ENCODE measurements at regions not wholly inside any gene's neighbourhood (a gene's known extent, or its start where the extent isn't known, plus 50 kb on each side); places are given as distances from the start of the nearest gene placed in this dataset.

DNA sequence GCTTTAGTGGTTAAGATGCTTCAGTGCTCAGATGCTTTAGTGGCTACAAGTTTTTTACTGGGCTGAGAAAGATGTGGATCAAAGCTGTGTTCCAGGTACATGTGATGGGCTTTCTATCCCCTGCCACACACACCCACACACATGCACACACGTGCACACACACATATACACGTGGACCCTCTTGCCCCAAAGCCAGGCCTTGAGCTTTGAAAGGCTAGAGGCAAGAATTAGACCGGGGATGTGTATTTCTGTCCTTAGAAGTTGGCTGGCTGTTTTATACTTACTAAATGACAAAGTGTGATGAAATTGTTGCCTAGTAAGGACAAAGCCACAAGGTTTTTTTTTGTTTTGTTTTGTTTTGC lies 376.5 kb downstream of the C12orf75 start:
- H3K9me3 ChIP-seq: no peaks in the 10 kb centered on the region
- TF ChIP-seq, protein P1, sequence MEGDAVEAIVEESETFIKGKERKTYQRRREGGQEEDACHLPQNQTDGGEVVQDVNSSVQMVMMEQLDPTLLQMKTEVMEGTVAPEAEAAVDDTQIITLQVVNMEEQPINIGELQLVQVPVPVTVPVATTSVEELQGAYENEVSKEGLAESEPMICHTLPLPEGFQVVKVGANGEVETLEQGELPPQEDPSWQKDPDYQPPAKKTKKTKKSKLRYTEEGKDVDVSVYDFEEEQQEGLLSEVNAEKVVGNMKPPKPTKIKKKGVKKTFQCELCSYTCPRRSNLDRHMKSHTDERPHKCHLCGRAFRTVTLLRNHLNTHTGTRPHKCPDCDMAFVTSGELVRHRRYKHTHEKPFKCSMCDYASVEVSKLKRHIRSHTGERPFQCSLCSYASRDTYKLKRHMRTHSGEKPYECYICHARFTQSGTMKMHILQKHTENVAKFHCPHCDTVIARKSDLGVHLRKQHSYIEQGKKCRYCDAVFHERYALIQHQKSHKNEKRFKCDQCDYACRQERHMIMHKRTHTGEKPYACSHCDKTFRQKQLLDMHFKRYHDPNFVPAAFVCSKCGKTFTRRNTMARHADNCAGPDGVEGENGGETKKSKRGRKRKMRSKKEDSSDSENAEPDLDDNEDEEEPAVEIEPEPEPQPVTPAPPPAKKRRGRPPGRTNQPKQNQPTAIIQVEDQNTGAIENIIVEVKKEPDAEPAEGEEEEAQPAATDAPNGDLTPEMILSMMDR (IDR thresholded peaks at IDR 0.05): no peak
- no peak overlapping the region for H3K27ac ChIP-seq
- no peaks in the 10 kb centered on the region for H3K27me3 ChIP-seq
- no peak overlapping the region for H3K4me3 ChIP-seq (ENCODE audit: low read depth in 1 of 2, low read length in 1 of 2)
- no peaks in the 10 kb centered on the region for H3K36me3 ChIP-seq
- no peaks in the 10 kb centered on the region for H3K4me1 ChIP-seq (ENCODE audit: control insufficient read depth in 1 of 2, insufficient read depth in 1 of 2, low read depth in 1 of 2, low read length in 1 of 2)

DNA sequence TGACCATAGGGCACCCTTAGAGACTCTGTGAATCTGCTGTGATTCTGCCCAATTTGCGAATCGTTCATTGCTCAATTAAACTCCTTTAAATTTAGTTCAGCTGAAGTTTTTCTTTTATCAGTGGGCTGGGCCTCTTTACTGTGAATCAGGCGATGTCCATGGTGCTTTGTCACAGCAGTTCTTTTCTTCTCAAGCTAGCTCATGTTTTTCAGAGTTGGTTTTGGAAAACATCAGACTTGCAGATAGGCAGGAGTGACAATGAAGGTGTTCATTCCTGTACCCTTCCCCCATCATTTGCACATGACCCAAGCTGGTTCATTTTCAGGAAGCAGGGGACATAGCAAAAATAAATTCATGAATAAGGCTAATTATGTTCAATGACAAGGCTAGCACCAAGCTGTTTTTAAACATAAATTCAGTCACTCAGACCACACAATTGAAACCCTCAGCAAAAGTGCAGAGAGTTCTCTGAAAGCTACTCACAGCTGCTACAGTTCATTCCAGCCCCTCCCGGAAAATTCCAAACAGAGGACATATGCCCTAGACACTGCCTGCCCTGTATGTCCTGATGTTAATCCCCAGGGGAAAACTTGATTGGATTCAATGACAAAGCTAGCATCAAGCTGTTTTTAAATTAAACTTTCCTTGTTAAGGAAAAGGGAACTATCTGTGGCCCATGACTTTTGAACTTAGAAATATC lies 383.3 kb downstream of the C12orf75 start:
- Histone ChIP-seq H3K27ac (no peak overlapping the region), H3K36me3 (no peaks in the 10 kb centered on the region), H3K9me3 (no peaks in the 10 kb centered on the region), H3K27me3 (no peaks in the 10 kb centered on the region), H3K4me3 (ENCODE audit: low read depth in 1 of 2, low read length in 1 of 2) (no peak overlapping the region), H3K4me1 (ENCODE audit: control insufficient read depth in 1 of 2, insufficient read depth in 1 of 2, low read depth in 1 of 2, low read length in 1 of 2) (no peaks in the 10 kb centered on the region)
- TF ChIP-seq, protein P1 (IDR thresholded peaks at IDR 0.05): no peak

DNA sequence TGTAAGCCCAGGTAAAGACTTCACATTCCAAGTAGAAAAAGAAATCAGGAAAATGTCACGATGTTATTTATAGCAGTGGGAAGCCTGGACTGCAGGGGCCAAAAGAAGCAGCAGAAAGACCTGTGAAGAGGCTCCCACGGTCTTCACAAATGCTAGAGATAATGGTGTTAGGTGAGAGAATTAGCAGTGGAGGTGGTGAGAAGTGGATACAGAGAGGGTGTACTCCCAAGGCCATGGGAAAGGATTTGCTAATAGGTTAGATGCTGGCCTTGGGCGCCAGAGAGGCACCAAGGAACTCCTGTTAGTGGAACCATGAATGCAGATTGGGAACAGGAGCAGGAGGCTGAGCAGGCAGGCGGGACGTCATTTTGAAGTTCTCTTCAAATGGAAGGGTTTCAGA lies 386.1 kb downstream of the C12orf75 start:
- H3K4me3 ChIP-seq (ENCODE audit: low read depth in 1 of 2, low read length in 1 of 2): no peak overlapping the region
- H3K9me3 ChIP-seq: no peaks in the 10 kb centered on the region
- H3K27ac ChIP-seq: no peak overlapping the region
- TF ChIP-seq, protein P1 (IDR thresholded peaks at IDR 0.05): no peak
- no peaks in the 10 kb centered on the region for H3K4me1 ChIP-seq (ENCODE audit: control insufficient read depth in 1 of 2, insufficient read depth in 1 of 2, low read depth in 1 of 2, low read length in 1 of 2)
- no peaks in the 10 kb centered on the region for H3K27me3 ChIP-seq
- H3K36me3 ChIP-seq: no peaks in the 10 kb centered on the region

DNA sequence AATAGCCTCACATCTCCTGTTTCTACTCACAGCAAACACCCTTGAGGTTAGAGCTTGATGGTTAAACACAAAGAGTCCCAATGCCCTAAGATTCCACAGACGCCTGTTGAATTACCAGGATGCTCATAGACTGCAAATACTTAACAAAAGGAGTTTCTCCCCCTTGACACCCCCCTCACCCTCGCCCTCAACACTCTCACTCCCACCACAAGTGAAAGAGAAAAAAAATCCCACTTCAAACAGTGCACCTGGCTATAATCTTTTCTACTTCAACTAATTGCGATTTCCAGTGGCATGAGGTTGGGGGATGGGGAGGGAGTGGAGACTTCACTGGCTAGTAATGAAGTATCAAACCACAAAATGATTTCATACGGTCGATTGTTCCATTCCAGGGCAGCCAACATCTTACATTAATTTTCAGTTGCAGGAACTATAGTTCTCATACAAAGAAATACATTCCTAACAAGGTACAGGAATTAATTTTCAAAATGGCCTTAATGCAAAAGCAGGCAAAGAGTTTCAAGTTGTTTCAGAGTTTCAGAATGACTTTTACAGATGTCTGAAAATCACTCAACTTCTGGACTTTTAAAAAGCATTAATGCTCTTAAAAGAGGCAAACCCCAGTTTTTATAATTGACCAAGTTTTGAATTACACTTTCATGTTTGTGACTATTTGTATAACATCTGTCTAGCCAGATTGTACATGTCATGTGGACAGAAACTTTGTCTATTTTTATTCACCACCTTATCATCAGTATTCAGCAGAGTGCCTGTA lies 390.7 kb downstream of the C12orf75 start:
- H3K27ac ChIP-seq: no peak overlapping the region
- H3K4me3 ChIP-seq (ENCODE audit: low read depth in 1 of 2, low read length in 1 of 2): no peak overlapping the region
- TF ChIP-seq, protein P1 (IDR thresholded peaks at IDR 0.05): no peak
- H3K36me3 ChIP-seq: no peaks in the 10 kb centered on the region
- H3K9me3 ChIP-seq: no peaks in the 10 kb centered on the region
- no peaks in the 10 kb centered on the region for H3K4me1 ChIP-seq (ENCODE audit: control insufficient read depth in 1 of 2, insufficient read depth in 1 of 2, low read depth in 1 of 2, low read length in 1 of 2)
- H3K27me3 ChIP-seq: no peaks in the 10 kb centered on the region

DNA sequence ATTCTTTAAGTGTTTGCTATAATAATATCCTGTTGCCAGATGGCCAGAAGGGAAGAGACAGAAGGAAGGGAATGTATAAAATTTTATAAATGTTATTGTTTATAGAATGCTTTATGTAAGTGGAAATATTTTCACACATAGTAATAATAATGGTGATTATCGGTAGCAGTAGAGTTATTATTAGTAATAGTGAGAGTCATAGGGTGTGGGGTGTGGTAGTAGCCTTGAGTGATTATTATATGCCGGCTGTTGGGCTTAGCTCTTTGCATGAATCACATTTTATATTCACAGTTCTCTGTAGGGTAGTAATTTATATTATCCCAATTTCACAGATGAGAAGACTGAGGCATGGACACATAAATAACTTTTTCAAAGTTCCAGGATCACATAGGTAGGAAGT lies 391.4 kb downstream of the C12orf75 start:
- no peaks in the 10 kb centered on the region for H3K4me1 ChIP-seq (ENCODE audit: control insufficient read depth in 1 of 2, insufficient read depth in 1 of 2, low read depth in 1 of 2, low read length in 1 of 2)
- no peaks in the 10 kb centered on the region for H3K36me3 ChIP-seq
- H3K27ac ChIP-seq: no peak overlapping the region
- TF ChIP-seq, protein P1 (IDR thresholded peaks at IDR 0.05): no peak
- H3K4me3 ChIP-seq (ENCODE audit: low read depth in 1 of 2, low read length in 1 of 2): no peak overlapping the region
- H3K27me3 ChIP-seq: no peaks in the 10 kb centered on the region
- H3K9me3 ChIP-seq: no peaks in the 10 kb centered on the region

Data from neutrophil (primary cell).